ENCODE measurements at regions not wholly inside any gene's neighbourhood (a gene's known extent, or its start where the extent isn't known, plus 50 kb on each side); places are given as distances from the start of the nearest gene placed in this dataset.

DNA sequence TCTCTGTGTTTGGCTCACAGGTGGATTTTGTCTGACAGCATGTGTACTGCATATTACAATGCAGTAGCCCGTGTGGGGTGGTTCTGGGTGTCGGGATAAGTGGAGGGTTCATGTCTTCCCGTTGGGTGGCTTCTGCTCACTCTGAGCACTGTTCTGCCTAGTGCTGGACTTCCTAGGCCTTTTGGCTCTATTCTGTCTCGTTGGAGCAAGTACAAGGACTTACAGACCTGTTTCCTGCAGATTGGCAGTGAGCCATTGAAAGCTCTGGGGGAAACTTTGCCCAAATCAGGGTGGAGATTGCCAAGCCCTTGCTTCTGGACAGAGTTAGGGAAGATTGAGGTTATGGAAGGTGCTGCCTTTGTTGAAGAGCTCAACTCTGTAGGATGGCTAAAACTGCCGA is 91.1 kb upstream of the SLC4A4 start:
- no peak for DNase-seq

DNA sequence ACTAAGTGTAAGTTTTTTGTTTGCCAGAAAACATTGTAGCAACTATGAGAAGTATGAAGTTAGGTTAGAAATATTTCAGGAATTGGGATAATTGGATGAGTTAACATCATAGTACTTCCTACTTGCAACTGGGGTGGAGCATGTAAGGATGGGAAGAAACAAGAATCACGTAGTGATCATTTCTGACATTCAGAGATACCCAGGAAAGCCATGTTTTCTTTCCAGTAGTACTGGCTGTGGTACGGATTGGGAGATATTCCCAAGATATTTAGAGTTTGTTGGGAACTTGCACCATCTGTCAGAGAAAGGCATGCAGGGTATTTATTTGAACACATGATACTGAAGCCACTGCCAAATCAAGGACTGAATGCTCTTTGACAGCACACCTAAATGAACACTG is 87.6 kb upstream of the SLC4A4 start:
- DNase-seq = no peak

DNA sequence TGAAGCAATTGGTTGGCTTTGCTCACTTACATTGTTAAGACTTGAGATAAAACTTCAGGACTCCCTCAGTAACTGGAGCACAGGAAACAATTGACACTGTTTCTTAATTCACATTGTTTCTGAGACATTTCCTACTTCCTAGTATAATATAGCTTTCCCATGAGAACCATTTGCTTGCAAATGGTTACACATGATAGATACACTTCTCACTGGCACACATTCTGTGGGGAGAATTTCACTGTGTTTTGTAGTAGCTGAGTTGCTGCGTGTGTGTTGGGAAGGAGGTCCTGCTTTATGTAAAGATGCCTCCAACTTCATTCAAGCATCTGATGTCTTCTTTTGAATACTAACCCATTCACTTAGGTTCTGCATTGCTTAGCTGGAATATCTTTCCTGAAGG is 85.3 kb upstream of the SLC4A4 start:
- no peak for DNase-seq

DNA sequence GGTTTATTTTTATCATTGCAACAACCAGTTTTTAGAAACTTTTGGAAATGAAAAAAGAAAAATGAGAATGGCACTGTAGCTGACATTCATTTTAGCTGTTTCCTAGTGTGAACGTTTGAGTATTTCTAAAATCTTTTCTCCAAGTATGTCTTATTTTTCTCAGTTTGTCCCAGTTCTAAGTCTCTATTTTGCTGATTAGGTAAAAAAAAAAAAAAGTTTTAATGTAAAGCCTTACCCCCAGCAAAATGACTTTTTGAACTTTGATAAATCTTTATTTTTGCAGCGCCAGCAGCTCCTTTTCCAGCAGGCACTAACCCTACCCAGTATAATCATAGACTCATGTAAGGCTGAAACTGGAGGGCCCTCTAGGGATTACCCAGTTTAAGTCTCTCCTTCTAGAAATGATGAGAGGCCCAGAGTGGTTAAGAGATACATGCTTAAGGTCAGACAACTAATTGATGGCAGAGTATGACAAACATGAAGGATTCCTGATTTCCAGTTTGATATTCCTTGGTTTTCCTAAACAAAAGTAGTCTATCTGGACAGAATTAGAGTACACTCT is 84.3 kb upstream of the SLC4A4 start:
- no peak for DNase-seq

DNA sequence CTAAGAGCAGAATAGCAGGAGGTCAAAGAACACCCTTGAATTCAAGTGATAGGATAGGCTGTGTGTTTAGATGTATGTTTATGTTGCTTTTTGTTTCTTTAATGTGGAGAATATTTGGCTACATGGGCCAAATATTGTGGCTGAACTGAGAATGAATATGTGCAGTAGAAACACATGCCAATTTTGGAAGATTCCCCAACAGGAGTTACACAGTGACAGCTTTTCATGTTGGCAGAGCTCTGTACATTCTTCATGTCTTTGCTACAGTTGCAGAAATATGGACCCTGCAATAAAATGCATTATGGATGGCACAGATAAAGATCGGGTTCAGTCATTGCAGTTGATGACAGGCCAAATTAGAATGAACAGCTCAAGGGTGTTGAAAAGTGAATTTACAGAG is 82.8 kb upstream of the SLC4A4 start:
- no peak for DNase-seq

DNA sequence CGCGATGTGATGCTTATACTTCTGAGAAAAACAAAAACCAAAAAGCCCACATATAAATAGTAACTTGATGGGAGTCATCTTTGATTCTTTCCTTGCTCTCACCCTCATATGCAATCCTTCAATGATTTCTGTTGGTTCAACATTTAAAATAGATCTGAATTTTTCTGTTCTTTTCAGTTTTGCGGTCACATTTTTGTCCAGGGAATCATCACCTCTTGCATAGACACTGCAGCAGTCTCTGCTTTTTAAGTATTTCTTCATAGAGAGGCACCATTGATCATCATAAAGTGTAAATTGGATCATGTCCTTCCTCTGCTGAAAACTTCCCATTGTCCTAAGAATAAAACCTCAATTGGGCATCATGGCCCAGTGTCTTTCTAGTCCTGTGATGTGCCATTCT is 81.1 kb upstream of the SLC4A4 start:
- DNase-seq = no peak

- no peak for DNase-seq
Measured at GRCh38 chr4:71258323-71258722, 80.5 kb upstream of the SLC4A4 start.

DNA sequence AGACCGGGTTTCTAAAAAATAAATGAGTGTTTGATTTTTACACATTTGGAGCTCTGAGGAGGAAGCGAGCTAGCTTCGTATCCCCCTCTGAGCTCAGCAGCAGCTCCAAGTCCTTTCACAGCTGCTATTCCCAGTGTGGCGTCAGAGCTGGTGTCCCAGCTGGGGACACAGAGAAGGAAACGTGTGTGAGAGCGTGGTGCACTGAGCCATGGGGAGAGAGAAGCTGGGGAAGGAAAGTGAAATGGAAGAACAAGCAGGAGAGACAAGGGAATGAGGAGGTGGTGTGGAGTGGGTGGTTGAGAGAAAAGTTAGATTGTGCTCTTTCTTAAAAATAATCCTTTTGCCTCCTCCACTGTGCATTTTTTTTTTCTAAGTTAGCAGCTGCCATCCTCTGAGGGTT is 79.5 kb upstream of the SLC4A4 start:
- DNase-seq = no peak

DNA sequence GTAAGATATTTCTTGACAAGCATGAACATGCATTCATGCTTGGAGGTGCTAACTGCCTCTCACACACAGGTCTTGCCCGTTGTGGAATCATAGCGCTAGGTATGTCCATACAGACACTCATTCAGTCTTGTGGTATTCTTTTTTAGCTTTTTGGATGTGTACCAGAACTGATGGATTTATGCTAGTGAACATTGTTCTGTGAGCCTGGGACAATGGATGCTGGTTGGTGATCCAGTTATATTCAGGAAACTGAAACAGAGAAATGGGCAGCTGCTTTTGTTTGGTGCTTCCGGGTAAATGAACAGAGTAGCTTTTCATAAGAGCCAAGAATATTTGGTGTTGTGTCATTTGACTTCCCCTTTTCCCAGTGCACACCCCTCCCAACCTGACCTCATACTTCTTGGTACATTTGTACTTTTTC is 78.9 kb upstream of the SLC4A4 start:
- DNase-seq = no peak

DNA sequence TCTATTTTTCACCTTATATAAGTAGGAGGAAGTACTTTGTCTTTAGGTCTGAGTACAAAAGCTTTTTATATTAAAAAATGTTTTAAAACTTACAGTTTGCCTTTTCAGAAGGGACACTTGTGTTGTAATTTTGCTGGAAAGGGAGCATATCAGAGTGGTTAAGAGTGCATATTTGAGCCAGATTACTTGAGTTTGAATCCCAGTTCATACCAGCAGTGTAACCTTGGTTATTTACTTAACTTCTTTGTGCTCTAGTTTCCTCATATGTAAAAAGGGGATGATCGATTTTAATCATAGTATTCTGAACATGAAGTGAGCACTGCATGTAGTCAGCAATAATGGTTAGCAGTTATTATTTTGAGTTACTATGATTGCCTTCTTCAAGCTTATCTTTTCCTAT is 78.3 kb upstream of the SLC4A4 start:
- DNase-seq = no peak

DNA sequence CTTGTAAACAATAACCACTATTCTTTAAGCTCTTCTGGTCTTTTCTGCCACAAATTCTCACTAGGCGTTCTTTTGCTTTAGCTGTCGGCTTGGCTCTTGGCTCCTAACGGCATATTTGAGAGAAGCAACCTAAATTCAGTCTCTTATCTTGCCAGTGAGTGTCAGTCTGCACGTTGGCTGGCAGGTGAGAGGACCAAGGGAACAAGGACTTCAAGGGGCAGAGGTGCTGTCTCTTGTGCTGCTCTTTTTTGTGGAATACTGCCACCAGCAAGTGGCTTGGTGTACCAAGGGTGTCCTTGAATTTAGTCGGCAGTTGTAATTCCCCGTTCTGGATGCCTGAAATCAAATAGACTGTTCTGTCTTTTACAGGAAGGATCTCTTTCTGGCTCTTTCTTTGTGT is 77.8 kb upstream of the SLC4A4 start:
- DNase-seq = no peak

GRCh38 chr4:71261633-71262121 is 77.1 kb upstream of the SLC4A4 start:
- DNase-seq = no peak

GRCh38 chr4:71262161-71262560 is 76.7 kb upstream of the SLC4A4 start:
- DNase-seq = no peak

- DNase-seq = no peak
Measured at GRCh38 chr4:71266090-71266794, 72.6 kb upstream of the SLC4A4 start.

DNA sequence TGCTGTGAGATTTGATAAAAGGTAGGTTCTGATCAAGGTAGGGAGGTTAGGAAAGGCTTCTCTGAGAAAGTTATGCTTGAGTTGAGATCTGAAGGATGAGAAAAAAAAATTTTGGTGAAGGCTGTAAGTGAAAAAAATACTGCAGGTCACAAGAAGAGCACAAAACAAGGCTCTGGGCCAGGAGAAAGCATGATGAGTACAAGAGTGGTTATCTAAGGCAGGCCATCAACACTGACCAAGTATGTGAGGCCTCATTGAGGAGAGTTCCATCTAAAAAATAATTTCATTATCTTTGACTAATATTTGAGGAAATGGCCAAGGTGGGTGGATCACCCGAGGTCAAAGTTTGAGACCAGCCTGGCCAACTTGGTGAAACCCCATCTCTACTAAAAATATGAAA is 71.6 kb upstream of the SLC4A4 start:
- no peak for DNase-seq

DNA sequence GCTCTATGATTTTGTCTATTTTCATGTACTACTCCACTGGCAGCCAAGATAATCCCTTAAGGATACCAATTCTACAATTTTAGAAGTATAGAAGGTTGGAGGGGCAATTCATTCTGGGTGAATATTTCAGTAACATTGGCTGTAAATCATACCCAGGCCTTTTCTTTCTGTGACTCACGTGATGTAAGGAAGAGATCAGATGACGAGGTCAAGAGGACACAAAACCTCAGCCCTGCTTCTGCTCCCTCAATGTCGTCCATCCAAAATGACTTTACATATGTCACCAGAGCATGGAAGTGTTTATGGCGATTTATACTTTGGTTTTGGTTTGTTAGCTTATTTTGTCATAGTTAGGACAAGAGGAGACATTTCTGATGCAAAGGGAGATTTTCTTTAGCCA is 70.7 kb upstream of the SLC4A4 start:
- no peak for DNase-seq

- no peak for DNase-seq
Measured at GRCh38 chr4:71269233-71269632, 69.6 kb upstream of the SLC4A4 start.

GRCh38 chr4:71270901-71271300 is 67.9 kb upstream of the SLC4A4 start:
- peak; percentile 38 for DNase-seq

- no peak for DNase-seq
Measured at GRCh38 chr4:71272976-71273375, 65.8 kb upstream of the SLC4A4 start.

DNA sequence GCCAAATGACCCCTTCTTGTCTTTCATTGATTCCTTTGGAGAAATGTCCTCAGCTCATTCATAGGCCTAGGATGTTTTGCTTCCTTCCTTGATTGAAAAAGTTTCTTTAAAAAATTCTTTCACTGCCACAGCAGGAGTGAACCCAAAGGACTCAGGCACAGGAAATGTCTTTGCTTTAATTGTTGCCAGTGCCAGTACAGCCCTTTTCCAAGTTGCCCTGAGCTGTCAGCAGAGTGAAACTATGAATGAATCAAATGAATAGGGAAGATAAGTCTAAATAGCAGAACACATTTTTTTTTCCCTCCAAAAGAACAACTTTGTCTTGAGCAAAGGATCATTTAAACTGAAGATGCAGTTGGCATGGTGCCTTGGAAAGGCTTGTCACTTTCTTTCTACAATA is 63.8 kb upstream of the SLC4A4 start:
- DNase-seq = no peak

GRCh38 chr4:71275570-71275969 is 63.2 kb upstream of the SLC4A4 start:
- DNase-seq = no peak

DNA sequence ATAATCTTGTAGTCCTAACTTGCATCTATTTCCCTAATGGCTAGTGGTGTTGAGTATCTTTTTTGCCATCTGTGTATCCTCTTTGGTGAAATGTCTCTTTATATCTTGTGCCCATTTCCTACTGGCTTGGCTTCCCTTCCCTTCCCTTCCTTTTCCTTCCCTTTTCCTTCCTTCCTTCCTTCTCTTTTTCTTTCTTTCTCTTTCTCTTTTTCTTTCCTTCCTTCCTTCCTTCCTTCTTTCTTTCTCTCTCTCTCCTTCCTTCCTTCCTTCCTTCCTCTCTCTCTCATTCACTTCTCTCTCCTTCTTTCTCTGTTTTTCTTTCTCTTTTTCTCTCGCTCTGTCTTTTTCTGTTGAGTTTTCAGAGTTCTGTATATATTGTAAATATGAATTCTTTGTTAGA is 61.5 kb upstream of the SLC4A4 start:
- no peak for DNase-seq

DNA sequence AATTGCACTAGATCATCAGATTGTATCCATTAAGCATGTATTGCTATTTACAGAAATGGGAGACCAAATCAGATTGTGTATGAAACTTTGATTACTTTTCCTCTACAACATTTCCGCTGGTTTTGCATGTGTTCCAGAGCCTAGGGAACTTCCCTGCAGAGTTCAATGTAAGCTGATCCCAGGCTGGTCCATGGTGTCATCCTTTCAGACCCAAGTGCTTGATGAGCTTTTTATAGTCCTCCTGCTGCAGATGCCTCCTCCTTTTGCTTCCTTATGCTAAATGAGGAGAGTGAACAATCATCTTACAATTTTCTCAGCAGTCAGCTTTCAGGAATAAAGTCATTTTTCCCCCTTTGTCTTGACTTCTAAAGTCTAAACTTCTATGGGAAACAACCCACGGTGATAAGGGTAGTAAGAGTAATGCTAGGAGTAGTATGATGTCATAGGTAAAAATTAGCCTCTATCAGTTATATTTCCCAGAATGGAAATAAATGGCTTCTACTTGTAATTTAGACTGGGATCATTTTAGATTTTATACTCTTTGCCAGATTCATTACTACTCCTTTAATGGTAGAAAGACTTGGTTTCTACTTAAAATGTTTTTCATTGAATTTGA is 55.1 kb upstream of the SLC4A4 start:
- DNase-seq = no peak

GRCh38 chr4:71287305-71287704 is 51.5 kb upstream of the SLC4A4 start:
- DNase-seq = no peak

DNA sequence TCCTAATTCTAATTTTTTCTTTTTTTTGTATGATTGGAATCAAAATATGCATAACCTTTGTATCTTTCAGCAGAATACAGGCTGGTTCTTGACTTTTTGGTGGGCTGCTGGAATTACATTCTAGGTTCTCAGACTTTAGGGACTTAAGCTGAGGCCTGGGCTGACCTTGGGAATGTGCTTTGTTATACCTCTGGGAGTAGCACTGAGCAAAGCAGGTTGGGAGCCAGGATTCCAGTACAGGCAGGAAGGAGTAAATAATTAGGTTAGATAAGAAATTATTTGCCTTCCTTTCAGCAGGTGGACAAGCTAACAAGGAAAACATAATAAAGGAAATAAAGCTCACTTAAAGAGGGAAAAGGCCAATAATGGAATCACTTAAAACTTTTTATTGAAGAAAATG is 49.9 kb upstream of the SLC4A4 start:
- no peak for DNase-seq
